HL-60 (cell line): ENCODE measurements at regions not wholly inside any gene's neighbourhood (a gene's known extent, or its start where the extent isn't known, plus 50 kb on each side); places are given as distances from the start of the nearest gene placed in this dataset.
A peak's percentile ranks its signal among the peaks of the same experiment; 100 is the strongest.

Experiments
- DNase-seq, 2 experiments: peaks; one replicate each; pipeline ENCODE4 v3.0.0-alpha.2; 2010 to 2020; ENCODE audit warnings: low read depth in 1 of 2, low spot score in 1 of 2
- H3K27ac ChIP-seq: fragments of 250-450 bp; sonication (Bioruptor Pico); replicated peaks from 2 replicates; pipeline ENCODE4 v1.5.1; 2020; ENCODE audit warnings: mild to moderate bottlenecking, moderate library complexity
- H3K27me3 ChIP-seq: fragments of 250-450 bp; sonication (Bioruptor Pico); 2 replicates; pipeline ENCODE4 v1.5.1; 2021; ENCODE audit warnings: mild to moderate bottlenecking, moderate library complexity; ENCODE audit not compliant: insufficient read depth, poor library complexity, severe bottlenecking
- H3K4me3 ChIP-seq: replicated peaks from 2 replicates; pipeline ENCODE4 v1.5.1; 2011; ENCODE audit warnings: mild to moderate bottlenecking, control low read depth, low read length; ENCODE audit not compliant: insufficient read depth
- CTCF ChIP-seq: IDR thresholded peaks from one replicate; pipeline ENCODE4 v1.5.1; 2011; ENCODE audit warnings: low read length, control low read depth, inconsistent platforms; ENCODE audit not compliant: insufficient read depth
- GABPA ChIP-seq: IDR thresholded peaks from 2 replicates; pipeline ENCODE4 v1.6.1; 2012; ENCODE audit warnings: low read depth
- POLR2AphosphoS5 ChIP-seq: IDR thresholded peaks from 2 replicates; pipeline ENCODE4 v1.6.1; 2012; ENCODE audit warnings: low read depth
- REST ChIP-seq: IDR thresholded peaks from 2 replicates; pipeline ENCODE4 v1.6.1; 2012; ENCODE audit warnings: low read depth; ENCODE audit not compliant: insufficient replicate concordance
- SPI1 ChIP-seq: IDR thresholded peaks from 2 replicates; pipeline ENCODE4 v1.6.1; 2012; ENCODE audit warnings: low read depth, mild to moderate bottlenecking, borderline replicate concordance

GRCh38 chr4:100786481-100786880, 268.7 kb upstream of the EMCN start:
- DNase-seq: no peak
- no peak overlapping the region for H3K4me3 ChIP-seq
- TF ChIP-seq CTCF (no peak), REST (no peak), GABPA (no peak), SPI1 (no peak), POLR2AphosphoS5 (no peak)
- no peaks in the 10 kb centered on the region for H3K27me3 ChIP-seq
- no peak overlapping the region for H3K27ac ChIP-seq

DNA sequence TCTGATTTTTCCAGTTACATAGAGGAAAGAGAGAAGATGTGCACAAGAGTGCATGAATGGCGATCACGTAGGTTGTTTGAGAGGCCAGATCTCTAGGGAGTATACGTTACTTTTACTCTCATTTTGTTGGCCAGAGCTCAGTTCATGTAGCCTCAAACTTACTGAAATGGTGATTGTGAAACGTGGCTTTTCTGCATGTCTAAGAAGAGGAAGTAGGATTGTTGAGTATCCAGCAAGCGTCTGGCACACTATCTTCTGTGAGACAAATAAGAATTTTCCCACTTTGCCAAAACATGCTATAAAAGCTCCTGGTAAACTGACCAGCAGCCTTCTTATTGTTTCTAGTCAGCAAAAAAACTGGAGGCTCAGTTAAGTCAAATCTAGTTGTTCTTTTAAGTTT, 264.5 kb upstream of the EMCN start:
- H3K4me3 ChIP-seq: no peak overlapping the region
- H3K27me3 ChIP-seq: no peaks in the 10 kb centered on the region
- TF ChIP-seq SPI1: peak; percentile 88
- no peak for TF ChIP-seq CTCF
- TF ChIP-seq REST: no peak
- no peak for TF ChIP-seq GABPA
- no peak for TF ChIP-seq POLR2AphosphoS5
- peak overlapping the region; percentile 54 for H3K27ac ChIP-seq
- peak; percentile 49 to 78 for DNase-seq

GRCh38 chr4:100781435-100781834, 263.6 kb upstream of the EMCN start:
- TF ChIP-seq CTCF (no peak), REST (no peak), POLR2AphosphoS5 (no peak), GABPA (no peak), SPI1 (no peak)
- no peak for DNase-seq
- H3K4me3 ChIP-seq: no peak overlapping the region

More at GRCh38 chr4:100781435-100781834, 263.6 kb upstream of the EMCN start:
- H3K27ac ChIP-seq: no peak overlapping the region
- H3K27me3 ChIP-seq: no peaks in the 10 kb centered on the region
